ENCODE measurements at regions not wholly inside any gene's neighbourhood (a gene's known extent, or its start where the extent isn't known, plus 50 kb on each side); places are given as distances from the start of the nearest gene placed in this dataset.
"Not testable (repeated sequence)": the region's sequence is repeated elsewhere in the genome, so short reads cannot be mapped to it uniquely, and the experiment has no call there.

- DNase-seq = no peak
Observed at GRCh38 chr4:184335520-184335919, 117.8 kb upstream of the ENPP6 start.

GRCh38 chr4:184333446-184333845 lies 115.8 kb upstream of the ENPP6 start:
- DNase-seq = not testable (repeated sequence)

- no peak for DNase-seq
Observed at GRCh38 chr4:184331268-184331995, 113.8 kb upstream of the ENPP6 start.

GRCh38 chr4:184330517-184331094 lies 112.9 kb upstream of the ENPP6 start:
- DNase-seq = not testable (repeated sequence)

GRCh38 chr4:184329659-184330400 lies 112.2 kb upstream of the ENPP6 start:
- DNase-seq = peak in 1 of 2 donors; percentile 78

- no peak for DNase-seq
Observed at GRCh38 chr4:184329235-184329634, 111.6 kb upstream of the ENPP6 start.

GRCh38 chr4:184328022-184328736 lies 110.5 kb upstream of the ENPP6 start:
- DNase-seq = peak in 1 of 2 donors; percentile 65

GRCh38 chr4:184324939-184325477 lies 107.3 kb upstream of the ENPP6 start:
- DNase-seq = no peak

GRCh38 chr4:184322328-184323025 lies 104.8 kb upstream of the ENPP6 start:
- DNase-seq = no peak

- no peak for DNase-seq
Observed at GRCh38 chr4:184320631-184321030, 103.0 kb upstream of the ENPP6 start.

- no peak for DNase-seq
Observed at GRCh38 chr4:184318852-184319251, 101.2 kb upstream of the ENPP6 start.

GRCh38 chr4:184317234-184317918 lies 99.7 kb upstream of the ENPP6 start:
- no peak for DNase-seq

- no peak for DNase-seq
Observed at GRCh38 chr4:184316821-184317220, 99.1 kb upstream of the ENPP6 start.

GRCh38 chr4:184315675-184316359 lies 98.1 kb upstream of the ENPP6 start:
- no peak for DNase-seq

GRCh38 chr4:184313702-184314659 lies 96.3 kb upstream of the ENPP6 start:
- peak; percentile 19 to 72 for DNase-seq

- no peak for DNase-seq
Observed at GRCh38 chr4:184313058-184313581, 95.4 kb upstream of the ENPP6 start.

- DNase-seq = no peak
Observed at GRCh38 chr4:184312126-184312525, 94.5 kb upstream of the ENPP6 start.

- DNase-seq = no peak
Observed at GRCh38 chr4:184310881-184311709, 93.4 kb upstream of the ENPP6 start.

- DNase-seq = peak; percentile 57 to 70
Observed at GRCh38 chr4:184310171-184310567, 92.5 kb upstream of the ENPP6 start.
